Activated naive CD4-positive, alpha-beta T cell treated with anti-CD3 and anti-CD28 coated beads, Interleukin-2, amount 50 U/mL, for 72 hours (primary cell): ENCODE measurements at regions not wholly inside any gene's neighbourhood (a gene's known extent, or its start where the extent isn't known, plus 50 kb on each side); places are given as distances from the start of the nearest gene placed in this dataset.

ENCODE experiments used
- ATAC-seq, 2 donors: fragments of 150-1000 bp; cut with Tn5 transposase; 2 replicates each; pipeline ENCODE4 v1.10.0; 2021; ENCODE audit warnings: mild to moderate bottlenecking in 2 of 2, moderate library complexity in 2 of 2
- DNase-seq, 2 donors: peaks; one replicate each; pipeline ENCODE4 v3.0.0; 2021 to 2022; ENCODE audit warnings: low spot score in 2 of 2
- H3K27ac Mint-ChIP-seq, 2 donors: one replicate each; pipeline ENCODE4 v1.8.0; 2022; ENCODE audit warnings: mild to moderate bottlenecking in 2 of 2, mixed read lengths in 2 of 2
- H3K36me3 Mint-ChIP-seq, 2 donors: one replicate each; pipeline ENCODE4 v1.8.0; 2022; ENCODE audit warnings: mixed read lengths in 2 of 2
- H3K9me3 Mint-ChIP-seq, 2 donors: one replicate each; pipeline ENCODE4 v1.8.0; 2022; ENCODE audit warnings: mixed read lengths in 2 of 2

- Mint-ChIP-seq H3K9me3 (no peaks in the 10 kb centered on the region), H3K27ac (peak overlapping the region; percentile 18 to 70), H3K36me3 (no peaks in the 10 kb centered on the region)
- no peak for DNase-seq
- no peak for ATAC-seq
These were observed 145.2 kb downstream of the KATNIP start for GRCh38 chr16:27695161-27695560.

DNA sequence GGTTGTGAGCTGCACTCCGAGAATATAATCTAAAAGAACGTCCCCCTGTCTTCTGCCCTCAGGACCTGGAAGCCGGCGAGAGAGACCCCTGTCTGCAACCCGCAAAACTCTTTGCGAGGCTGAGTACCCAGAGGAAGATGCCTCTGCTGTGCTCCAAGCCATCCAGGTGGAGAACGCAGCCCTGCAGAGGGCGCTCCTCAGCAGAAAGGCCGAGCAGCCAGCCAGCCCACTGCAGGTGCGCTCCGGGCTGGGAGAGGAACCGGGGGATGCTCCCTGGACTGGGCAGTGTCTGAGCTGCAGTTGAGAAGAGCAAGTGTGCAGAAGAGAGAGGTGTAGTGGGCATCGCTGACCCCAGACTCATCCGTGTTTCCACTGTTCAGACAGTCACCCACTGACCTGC is 148.3 kb downstream of the KATNIP start:
- Mint-ChIP-seq H3K36me3 (no peaks in the 10 kb centered on the region), H3K27ac (no peak overlapping the region)

DNA sequence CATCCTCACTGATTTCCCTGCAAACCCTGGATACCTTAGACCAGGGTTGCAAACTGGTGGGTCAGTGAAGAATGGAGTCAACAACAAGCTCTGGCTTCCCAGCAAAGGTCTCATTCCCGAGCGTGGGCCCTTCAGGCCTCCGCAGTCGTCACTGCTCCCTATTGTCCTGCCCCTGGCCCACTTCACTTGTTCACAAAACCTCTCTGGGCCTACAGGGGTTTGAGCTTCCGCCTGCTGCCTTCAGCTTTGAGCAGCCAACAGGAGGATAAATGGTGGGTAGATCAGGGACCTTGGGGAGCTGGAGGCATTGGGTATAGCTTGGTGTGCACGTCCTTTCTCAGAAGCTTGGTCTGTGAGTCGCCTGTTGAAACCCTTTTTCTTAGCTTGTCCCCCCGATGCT is 148.8 kb downstream of the KATNIP start:
- ATAC-seq (no peak), DNase-seq (no peak)
- Mint-ChIP-seq H3K9me3 (no peaks in the 10 kb centered on the region), H3K36me3 (no peaks in the 10 kb centered on the region), H3K27ac (peak overlapping the region in 1 of 2 donors; percentile 31)

More for the DNA sequence above, 148.3 kb downstream of the KATNIP start:
- ATAC-seq (no peak), DNase-seq (peak in 1 of 2 donors; percentile 8)
- H3K9me3 Mint-ChIP-seq = no peaks in the 10 kb centered on the region

DNA sequence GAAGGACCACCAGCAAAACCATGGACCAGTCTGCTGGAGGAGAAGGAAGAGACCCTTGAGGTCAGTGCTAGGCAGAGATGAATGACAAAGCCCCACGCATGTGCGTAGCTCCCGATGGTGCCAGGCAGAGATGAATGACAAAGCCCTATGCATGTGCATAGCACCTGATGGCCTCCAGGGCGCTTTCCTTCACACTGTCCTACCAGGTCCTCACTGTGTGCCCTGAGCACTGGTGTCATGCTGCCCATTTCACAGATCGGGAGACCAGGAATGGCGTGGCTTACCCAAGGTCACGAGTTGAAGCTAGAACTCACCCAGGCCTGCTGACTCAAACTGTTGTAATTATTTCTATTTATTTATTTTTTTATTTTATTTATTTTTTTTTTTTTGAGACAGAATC is 149.6 kb downstream of the KATNIP start:
- Mint-ChIP-seq H3K36me3 (no peaks in the 10 kb centered on the region), H3K9me3 (no peaks in the 10 kb centered on the region), H3K27ac (no peak overlapping the region)
- ATAC-seq (no peak), DNase-seq (no peak)

DNA sequence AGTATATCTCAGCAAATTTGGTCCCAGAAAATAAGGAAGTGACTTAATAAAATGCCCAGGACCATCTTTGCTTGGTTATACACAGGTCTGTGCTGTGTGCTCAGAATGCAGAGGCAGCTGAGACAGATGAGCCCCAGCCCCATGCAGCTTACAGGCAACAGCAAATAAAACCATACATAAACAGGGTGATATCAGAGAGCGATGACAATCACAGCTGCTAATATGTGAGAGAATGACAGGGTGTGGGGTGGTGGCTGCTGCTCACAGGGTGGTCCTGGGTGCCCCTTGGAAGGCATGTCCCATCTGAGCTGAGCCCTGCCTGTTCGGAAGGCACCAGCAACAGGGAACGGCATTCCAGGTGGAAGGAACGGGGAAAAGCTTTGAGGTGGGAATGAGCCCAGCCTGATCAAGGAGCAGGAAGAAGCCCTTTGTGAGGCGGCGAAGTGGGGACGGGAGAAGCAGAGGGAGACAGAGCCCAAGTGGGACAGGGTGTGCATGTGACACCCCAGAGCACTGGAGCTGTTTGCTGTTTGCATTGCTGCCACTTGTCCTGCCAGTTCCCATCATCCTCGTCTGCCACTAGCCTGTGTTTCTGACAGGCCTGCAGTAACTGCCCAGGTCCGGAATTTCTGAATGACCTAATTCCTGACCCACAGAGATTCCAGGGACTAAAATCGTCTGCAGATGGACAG is 150.5 kb downstream of the KATNIP start:
- no peak for DNase-seq
- ATAC-seq = no peak
- H3K9me3 Mint-ChIP-seq = no peaks in the 10 kb centered on the region
- no peaks in the 10 kb centered on the region for H3K36me3 Mint-ChIP-seq
- H3K27ac Mint-ChIP-seq = no peak overlapping the region

GRCh38 chr16:27701381-27701780 is 151.4 kb downstream of the KATNIP start:
- Mint-ChIP-seq H3K27ac (no peak overlapping the region), H3K9me3 (no peaks in the 10 kb centered on the region), H3K36me3 (no peaks in the 10 kb centered on the region)
- ATAC-seq (no peak), DNase-seq (no peak)

DNA sequence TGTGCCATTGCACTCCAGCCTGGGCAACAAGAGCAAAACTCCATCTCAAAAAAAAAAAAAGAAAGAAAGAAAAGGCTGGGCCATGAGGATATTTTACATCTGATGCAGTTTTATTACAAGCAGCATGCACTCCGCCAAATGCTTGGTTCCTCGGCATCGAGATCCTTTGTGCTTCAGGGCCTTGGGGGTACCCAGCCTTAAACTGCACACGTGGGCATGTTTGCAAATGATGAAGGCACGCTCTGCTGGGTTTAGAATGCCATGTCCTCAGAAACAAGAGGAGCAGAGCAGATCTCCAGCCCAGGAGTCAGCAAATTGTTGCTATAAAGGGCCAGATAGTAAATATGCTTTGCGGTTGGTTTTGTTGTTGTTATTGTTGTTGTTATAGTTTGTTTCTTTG is 153.2 kb downstream of the KATNIP start:
- no peaks in the 10 kb centered on the region for H3K9me3 Mint-ChIP-seq
- no peak overlapping the region for H3K27ac Mint-ChIP-seq
- ATAC-seq (no peak), DNase-seq (no peak)
- H3K36me3 Mint-ChIP-seq = peaks cover 0 to 4% of the 10 kb centered on the region in 2 donors

DNA sequence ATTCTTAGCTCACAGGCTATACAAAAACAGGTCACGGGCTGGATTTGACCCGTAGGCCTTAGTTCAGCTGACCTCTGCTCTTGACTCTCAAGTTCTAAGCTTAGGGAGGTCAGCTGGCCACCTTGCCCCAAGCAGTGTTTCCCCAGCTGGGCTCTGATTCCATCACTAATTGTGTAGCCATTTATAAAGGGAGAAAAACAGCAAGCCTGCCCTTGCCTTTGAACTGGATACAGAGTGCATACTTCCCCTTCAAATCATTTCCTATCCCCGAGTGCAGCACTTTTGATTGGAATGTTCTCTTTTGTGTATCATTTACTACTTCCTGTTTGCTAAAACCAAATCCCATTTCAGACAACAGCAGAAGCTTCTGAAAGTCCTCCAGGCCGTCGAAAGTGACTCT is 153.6 kb downstream of the KATNIP start:
- no peaks in the 10 kb centered on the region for H3K9me3 Mint-ChIP-seq
- peaks cover 0 to 4% of the 10 kb centered on the region in 2 donors for H3K36me3 Mint-ChIP-seq
- H3K27ac Mint-ChIP-seq = no peak overlapping the region
- ATAC-seq (no peak), DNase-seq (no peak)

GRCh38 chr16:27704252-27704651 is 154.3 kb downstream of the KATNIP start:
- ATAC-seq = no peak
- H3K9me3 Mint-ChIP-seq = no peaks in the 10 kb centered on the region
- no peak for DNase-seq
- H3K27ac Mint-ChIP-seq = no peak overlapping the region
- peaks cover 0 to 4% of the 10 kb centered on the region in 2 donors for H3K36me3 Mint-ChIP-seq

- H3K36me3 Mint-ChIP-seq = peaks cover 0 to 4% of the 10 kb centered on the region in 2 donors
- ATAC-seq = no peak
These were observed 156.4 kb downstream of the KATNIP start for GRCh38 chr16:27706156-27706865.

DNA sequence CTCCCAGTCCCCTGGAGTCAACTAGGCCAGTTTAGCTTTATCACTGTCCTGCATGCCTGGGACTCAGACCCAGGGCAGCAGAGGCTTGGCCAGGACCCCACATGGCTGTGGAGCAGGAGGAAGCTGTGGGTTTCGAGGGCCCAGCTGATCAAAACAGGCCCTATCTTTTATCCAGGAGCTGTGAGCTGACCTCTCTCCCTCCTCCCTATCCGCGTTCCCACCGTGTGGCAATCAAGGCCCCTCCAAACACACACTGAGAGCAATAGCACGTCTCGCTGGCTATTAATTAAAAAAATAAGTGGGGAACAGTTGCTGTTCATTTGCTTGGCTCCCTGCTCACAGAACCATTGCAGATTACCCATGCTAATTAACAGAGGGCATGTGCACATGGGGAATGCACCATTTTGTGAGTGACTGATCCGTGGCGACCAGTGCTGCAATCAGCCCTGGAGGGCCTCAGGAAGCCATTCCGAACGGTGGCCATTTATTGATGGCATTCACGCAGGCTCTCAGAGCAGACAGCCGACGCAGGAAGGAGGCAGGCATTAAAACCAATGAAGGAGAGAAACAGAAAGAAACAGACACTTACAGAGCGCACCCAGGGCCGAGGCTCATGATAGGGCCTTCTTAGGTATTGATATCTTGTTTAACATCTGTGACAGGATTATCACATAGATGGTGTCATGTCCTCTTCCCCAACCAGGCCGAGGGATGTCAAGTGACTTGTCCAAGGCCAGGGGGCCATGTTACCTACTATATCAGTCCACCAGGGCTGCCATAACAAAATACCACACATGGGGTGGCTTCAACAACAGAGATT is 157.1 kb downstream of the KATNIP start:
- H3K9me3 Mint-ChIP-seq = no peaks in the 10 kb centered on the region
- peaks cover 0 to 4% of the 10 kb centered on the region in 2 donors for H3K36me3 Mint-ChIP-seq
- H3K27ac Mint-ChIP-seq = no peak overlapping the region
- DNase-seq = no peak
- ATAC-seq = no peak

More at GRCh38 chr16:27706156-27706865, 156.4 kb downstream of the KATNIP start:
- Mint-ChIP-seq H3K9me3 (no peaks in the 10 kb centered on the region), H3K27ac (no peak overlapping the region)
- DNase-seq = no peak

DNA sequence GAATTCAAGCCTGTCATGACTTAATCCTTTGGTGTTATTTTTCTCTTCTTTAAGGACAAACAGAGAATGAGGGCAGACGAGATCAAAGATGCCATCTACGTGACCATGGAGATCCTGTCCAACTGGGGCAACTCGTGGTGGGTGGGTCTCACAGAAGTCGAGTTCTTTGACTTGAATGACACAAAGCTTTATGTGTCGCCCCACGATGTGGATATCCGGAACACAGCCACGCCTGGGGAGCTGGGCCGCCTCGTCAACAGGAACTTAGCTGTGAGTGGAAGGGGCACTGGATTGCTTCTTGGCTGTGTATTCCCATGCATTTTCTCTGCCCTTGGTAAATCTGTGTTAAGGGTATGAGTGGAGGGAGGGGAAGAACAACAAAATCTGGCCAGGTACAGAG is 158.7 kb downstream of the KATNIP start:
- no peak for DNase-seq
- Mint-ChIP-seq H3K27ac (no peak overlapping the region), H3K9me3 (no peaks in the 10 kb centered on the region), H3K36me3 (peaks cover 0 to 4% of the 10 kb centered on the region in 2 donors)
- no peak for ATAC-seq

GRCh38 chr16:27712251-27712711 is 162.3 kb downstream of the KATNIP start:
- ATAC-seq (no peak), DNase-seq (no peak)
- H3K9me3 Mint-ChIP-seq = no peaks in the 10 kb centered on the region
- peaks cover 0 to under 1% of the 10 kb centered on the region in 2 donors for H3K36me3 Mint-ChIP-seq
- H3K27ac Mint-ChIP-seq = peak overlapping the region in 1 of 2 donors; percentile 55

DNA sequence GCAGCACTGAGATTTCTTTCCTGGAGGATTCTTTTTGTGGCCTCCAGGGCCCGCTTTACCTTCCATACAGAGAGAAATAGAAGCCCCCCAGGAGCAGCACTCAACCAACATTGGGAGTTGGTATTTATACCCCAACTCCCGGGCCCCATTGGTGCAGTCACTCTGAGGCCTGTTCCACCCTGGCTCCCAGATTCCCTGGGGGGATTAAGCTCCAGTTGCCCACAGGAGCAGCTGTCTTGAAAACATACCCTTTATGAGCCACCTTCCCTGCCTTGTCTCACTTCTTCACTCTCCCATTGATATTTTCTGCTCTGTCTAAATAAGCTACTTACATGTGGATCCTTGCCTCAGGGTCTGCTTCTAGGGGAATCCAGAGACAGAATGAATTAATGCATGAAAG is 167.8 kb downstream of the KATNIP start:
- no peak for DNase-seq
- no peaks in the 10 kb centered on the region for H3K9me3 Mint-ChIP-seq
- ATAC-seq = no peak
- H3K27ac Mint-ChIP-seq = no peak overlapping the region
- H3K36me3 Mint-ChIP-seq = no peaks in the 10 kb centered on the region

DNA sequence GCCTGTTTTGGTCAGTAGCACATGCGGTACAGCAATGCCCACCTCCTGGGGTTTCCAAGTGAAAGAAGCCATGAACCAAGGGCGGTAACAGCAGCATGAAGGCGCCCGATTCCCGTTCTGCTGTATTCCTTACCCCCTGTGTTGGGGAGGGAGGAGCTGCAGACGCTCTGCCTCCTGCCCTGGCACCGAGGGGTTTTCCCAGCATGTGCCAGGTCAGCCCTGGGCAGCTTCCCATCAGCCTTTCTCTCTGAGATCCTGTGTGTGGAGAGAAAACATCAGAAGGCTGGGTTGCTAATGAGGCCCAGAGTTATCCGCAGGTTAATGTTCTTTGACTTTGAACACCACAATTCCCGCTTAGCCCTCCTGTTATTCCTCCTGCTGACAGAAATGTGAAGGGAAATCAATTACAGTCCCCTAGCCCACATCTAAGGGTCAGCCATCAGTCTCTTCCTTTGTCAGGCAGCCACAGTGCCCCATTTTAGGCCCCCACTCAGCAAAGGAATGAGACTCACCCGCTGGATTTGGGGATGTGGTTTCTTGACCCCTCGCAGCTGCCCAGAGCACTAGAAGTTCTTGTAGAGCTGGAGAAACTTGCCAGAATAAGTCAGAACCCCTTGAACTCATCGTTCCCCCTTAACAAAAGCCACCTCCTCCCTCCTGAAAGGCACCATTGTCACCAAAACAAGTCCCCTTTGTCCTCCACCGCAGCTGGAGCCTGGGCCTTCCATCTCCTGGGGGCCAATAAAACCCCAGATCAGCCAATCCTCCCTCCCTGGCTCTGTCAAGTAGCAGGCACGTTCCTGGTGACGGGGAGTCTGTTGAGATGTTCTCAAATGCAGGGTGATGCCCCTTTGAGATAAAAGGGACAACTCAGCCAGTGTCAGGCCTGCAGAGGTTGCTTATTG is 168.5 kb downstream of the KATNIP start:
- DNase-seq (no peak), ATAC-seq (no peak)
- Mint-ChIP-seq H3K27ac (peak overlapping the region in 1 of 2 donors; percentile 61), H3K9me3 (no peaks in the 10 kb centered on the region), H3K36me3 (no peaks in the 10 kb centered on the region)

- H3K9me3 Mint-ChIP-seq = no peaks in the 10 kb centered on the region
- DNase-seq (no peak), ATAC-seq (no peak)
- H3K36me3 Mint-ChIP-seq = no peaks in the 10 kb centered on the region
- no peak overlapping the region for H3K27ac Mint-ChIP-seq
These were observed 169.1 kb downstream of the KATNIP start for GRCh38 chr16:27719106-27719445.
